ENCODE measurements at regions not wholly inside any gene's neighbourhood (a gene's known extent, or its start where the extent isn't known, plus 50 kb on each side); places are given as distances from the start of the nearest gene placed in this dataset.

DNA sequence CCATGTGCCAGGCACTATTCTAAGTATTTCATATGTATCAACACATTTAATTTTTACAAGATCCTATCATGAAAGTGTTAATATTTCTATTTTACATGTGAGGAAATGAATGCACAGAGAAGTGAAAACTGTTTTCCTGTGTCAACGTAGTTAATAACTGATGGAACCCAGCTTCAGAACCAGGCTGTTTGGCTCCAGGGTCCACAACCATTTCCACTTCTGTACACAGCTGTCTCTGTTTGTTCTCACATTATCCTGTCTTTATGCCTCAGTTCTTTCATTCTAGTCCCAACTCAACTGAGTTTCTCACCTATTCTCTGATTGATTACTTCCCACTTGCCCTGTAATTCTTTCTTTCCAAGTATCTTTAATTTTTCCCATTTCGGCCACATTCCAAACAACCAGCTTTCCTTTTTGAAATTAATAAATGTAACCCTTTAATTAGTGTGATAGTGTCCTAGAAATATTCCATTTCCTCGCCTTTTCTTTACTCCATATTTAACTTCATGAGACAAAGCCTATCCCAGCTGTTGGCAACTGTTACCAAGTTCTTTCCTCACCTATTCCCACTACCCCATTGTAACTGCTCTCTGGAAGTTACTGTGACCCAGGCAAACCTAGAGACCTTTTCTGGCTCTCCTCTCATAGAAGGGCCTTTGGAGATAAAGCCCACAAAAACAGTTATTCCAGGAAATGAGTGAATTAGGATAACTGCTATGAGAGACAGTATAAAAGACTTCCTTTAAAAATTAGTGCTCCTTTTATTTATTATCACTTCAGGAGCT lies 218.7 kb downstream of the RASSF9 start:
- TF ChIP-seq EZH2phosphoT487 (IDR thresholded peaks at IDR 0.05; ENCODE audit: borderline replicate concordance): no peak
- TF ChIP-seq, protein P1, sequence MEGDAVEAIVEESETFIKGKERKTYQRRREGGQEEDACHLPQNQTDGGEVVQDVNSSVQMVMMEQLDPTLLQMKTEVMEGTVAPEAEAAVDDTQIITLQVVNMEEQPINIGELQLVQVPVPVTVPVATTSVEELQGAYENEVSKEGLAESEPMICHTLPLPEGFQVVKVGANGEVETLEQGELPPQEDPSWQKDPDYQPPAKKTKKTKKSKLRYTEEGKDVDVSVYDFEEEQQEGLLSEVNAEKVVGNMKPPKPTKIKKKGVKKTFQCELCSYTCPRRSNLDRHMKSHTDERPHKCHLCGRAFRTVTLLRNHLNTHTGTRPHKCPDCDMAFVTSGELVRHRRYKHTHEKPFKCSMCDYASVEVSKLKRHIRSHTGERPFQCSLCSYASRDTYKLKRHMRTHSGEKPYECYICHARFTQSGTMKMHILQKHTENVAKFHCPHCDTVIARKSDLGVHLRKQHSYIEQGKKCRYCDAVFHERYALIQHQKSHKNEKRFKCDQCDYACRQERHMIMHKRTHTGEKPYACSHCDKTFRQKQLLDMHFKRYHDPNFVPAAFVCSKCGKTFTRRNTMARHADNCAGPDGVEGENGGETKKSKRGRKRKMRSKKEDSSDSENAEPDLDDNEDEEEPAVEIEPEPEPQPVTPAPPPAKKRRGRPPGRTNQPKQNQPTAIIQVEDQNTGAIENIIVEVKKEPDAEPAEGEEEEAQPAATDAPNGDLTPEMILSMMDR (conservative IDR thresholded peaks at IDR 0.05; ENCODE audit: low read length): no peak

Data from Loucy (cell line).